ENCODE measurements at regions not wholly inside any gene's neighbourhood (a gene's known extent, or its start where the extent isn't known, plus 50 kb on each side); places are given as distances from the start of the nearest gene placed in this dataset.

GRCh38 chr6:71371559-71371958 lies 82.9 kb downstream of the OGFRL1 start:
- no CpG with 5 or more reads among the region's 1 CpG for WGBS (ENCODE audit: extremely low coverage, insufficient read length, low lambda C conversion rate)
- no peak overlapping the region for H3K9ac ChIP-seq (ENCODE audit: extremely low read depth, insufficient read length, low read length)

More at GRCh38 chr6:71371559-71371958, 82.9 kb downstream of the OGFRL1 start:
- Histone ChIP-seq H2BK120ac (ENCODE audit: low read depth, low read length, poor library complexity, severe bottlenecking) (no peak overlapping the region), H3K4me1 (ENCODE audit: insufficient read depth, low read length) (no peaks in the 10 kb centered on the region), H4K5ac (ENCODE audit: insufficient read length, low read depth, low read length) (no peak overlapping the region), H3K27me3 (ENCODE audit: insufficient read depth, low read length) (no peaks in the 10 kb centered on the region), H3K79me1 (ENCODE audit: insufficient read depth, low read depth, low read length, poor library complexity, severe bottlenecking) (no peaks in the 10 kb centered on the region), H2BK15ac (ENCODE audit: low read depth, low read length) (no peak overlapping the region), H3K23ac (ENCODE audit: insufficient read length, low read depth, low read length) (no peak overlapping the region), H3T11ph (ENCODE audit: low read length) (no peak overlapping the region), H3K18ac (ENCODE audit: insufficient read length, low read depth, low read length) (no peak overlapping the region), H2BK20ac (ENCODE audit: low read depth, low read length, poor library complexity, severe bottlenecking) (no peak overlapping the region), H4K91ac (ENCODE audit: insufficient read length, low read depth, low read length) (no peak overlapping the region), H3K14ac (ENCODE audit: insufficient read depth, low read length) (no peak overlapping the region), H2AK5ac (ENCODE audit: insufficient read length, low read length) (no peak overlapping the region), H2AFZ (ENCODE audit: low read length) (no peak overlapping the region), H3K79me2 (ENCODE audit: insufficient read depth, low read length) (no peaks in the 10 kb centered on the region), H2BK12ac (ENCODE audit: insufficient read length, low read depth, low read length) (no peak overlapping the region), H3K9me3 (ENCODE audit: control insufficient read depth, low read depth, low read length) (no peaks in the 10 kb centered on the region), H3K23me2 (ENCODE audit: insufficient read length, low read depth, low read length, poor library complexity, severe bottlenecking) (no peaks in the 10 kb centered on the region), H4K8ac (replicated peaks; ENCODE audit: insufficient read length, low read depth, low read length) (no peak overlapping the region), H3K27ac (ENCODE audit: insufficient read length, low read depth, low read length) (no peak overlapping the region), H2BK5ac (ENCODE audit: insufficient read length, low read length) (no peak overlapping the region), H3K4me2 (ENCODE audit: insufficient read depth, insufficient read length, low read length) (no peak overlapping the region), H3K56ac (ENCODE audit: insufficient read length, low read depth, low read length) (no peak overlapping the region), H3K4ac (ENCODE audit: low read depth, low read length) (no peak overlapping the region), H4K20me1 (ENCODE audit: control insufficient read depth, insufficient read depth, insufficient read length) (no peaks in the 10 kb centered on the region)
- Mint-ChIP-seq H3K27me3 (ENCODE audit: low read depth) (no peaks in the 10 kb centered on the region), H3K4me1 (peaks cover 3 to 7% of the 10 kb centered on the region in 2 experiments; a peak in 2 of 4 replicates), H3K27ac (no peak overlapping the region), H3K9me3 (peaks cover 2 to 3% of the 10 kb centered on the region in 2 experiments; a peak in 1 of 5 replicates), H3K4me3 (no peak overlapping the region), H3K36me3 (ENCODE audit: insufficient read depth in 1 of 3, low read depth in 3 of 3) (peaks cover 0 to 5% (median 0%) of the 10 kb centered on the region in 3 experiments; a peak in 3 of 7 replicates)
- no peak for DNase-seq
- TF ChIP-seq CTCF (conservative IDR thresholded peaks at IDR 0.05), result no peak
